ENCODE measurements at regions not wholly inside any gene's neighbourhood (a gene's known extent, or its start where the extent isn't known, plus 50 kb on each side); places are given as distances from the start of the nearest gene placed in this dataset.

DNA sequence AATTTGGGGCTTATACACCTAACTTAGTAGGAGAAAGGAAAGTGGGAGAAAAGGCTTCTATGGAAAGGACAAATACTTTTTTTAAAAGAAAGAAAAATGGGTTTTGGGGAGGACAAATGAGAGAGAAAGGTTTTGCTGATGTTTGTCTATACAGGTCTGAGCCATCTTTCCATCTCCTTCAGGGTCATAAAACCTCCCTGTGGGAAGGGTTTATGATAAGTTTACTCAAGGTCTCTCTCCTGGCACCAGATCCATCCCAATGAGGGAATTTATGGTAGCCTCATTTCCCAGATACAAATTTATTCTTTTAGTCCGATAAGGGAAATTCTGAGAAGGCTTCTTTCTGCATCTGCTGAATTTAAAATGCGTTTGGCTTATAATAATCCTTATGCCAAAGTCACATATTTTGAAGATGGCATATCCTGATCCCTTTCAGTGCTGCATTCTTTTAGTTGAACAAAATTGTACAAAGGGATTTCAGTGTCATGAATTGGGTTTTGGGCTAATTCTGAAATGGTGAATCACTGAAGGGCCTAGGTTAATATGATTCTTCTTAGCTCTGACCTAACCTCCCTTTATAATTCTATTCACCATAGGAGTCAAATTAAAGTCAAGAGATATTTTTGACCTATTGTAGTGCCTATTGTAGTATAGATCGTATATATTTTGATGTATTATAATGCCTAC is 173.5 kb upstream of the DYRK2 start:
- TF ChIP-seq, protein P1, sequence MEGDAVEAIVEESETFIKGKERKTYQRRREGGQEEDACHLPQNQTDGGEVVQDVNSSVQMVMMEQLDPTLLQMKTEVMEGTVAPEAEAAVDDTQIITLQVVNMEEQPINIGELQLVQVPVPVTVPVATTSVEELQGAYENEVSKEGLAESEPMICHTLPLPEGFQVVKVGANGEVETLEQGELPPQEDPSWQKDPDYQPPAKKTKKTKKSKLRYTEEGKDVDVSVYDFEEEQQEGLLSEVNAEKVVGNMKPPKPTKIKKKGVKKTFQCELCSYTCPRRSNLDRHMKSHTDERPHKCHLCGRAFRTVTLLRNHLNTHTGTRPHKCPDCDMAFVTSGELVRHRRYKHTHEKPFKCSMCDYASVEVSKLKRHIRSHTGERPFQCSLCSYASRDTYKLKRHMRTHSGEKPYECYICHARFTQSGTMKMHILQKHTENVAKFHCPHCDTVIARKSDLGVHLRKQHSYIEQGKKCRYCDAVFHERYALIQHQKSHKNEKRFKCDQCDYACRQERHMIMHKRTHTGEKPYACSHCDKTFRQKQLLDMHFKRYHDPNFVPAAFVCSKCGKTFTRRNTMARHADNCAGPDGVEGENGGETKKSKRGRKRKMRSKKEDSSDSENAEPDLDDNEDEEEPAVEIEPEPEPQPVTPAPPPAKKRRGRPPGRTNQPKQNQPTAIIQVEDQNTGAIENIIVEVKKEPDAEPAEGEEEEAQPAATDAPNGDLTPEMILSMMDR (IDR thresholded peaks at IDR 0.05): no peak
- no peak for TF ChIP-seq POLR2A (IDR thresholded peaks at IDR 0.05)

Data from testis (tissue), 2 donors.